ENCODE measurements at regions not wholly inside any gene's neighbourhood (a gene's known extent, or its start where the extent isn't known, plus 50 kb on each side); places are given as distances from the start of the nearest gene placed in this dataset.

DNA sequence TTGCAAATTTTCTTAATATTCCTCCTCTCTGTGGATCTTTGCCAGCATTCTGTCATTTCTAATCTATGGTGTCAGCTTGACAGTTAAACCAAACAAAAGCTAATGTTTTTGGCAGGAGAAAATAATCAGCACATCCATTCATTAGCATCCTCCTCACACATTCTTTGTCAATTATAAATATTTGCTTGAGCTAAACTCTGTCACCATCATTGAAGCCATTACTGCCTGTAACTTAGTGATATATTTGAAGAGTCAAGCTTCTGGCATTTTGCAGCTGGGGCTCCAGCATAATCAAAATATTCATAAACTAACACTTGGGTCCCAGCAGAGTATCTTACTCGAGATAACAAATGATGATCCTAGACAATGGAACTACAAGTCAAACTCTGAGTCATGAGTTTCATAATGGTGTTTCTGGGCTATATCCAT lies 126.1 kb downstream of the EIF4E start:
- no peak overlapping the region for H3K4me3 ChIP-seq (ENCODE audit: low read depth, low read length)
- DNase-seq (ENCODE audit: low read depth): no peak
- TF ChIP-seq, protein P1, sequence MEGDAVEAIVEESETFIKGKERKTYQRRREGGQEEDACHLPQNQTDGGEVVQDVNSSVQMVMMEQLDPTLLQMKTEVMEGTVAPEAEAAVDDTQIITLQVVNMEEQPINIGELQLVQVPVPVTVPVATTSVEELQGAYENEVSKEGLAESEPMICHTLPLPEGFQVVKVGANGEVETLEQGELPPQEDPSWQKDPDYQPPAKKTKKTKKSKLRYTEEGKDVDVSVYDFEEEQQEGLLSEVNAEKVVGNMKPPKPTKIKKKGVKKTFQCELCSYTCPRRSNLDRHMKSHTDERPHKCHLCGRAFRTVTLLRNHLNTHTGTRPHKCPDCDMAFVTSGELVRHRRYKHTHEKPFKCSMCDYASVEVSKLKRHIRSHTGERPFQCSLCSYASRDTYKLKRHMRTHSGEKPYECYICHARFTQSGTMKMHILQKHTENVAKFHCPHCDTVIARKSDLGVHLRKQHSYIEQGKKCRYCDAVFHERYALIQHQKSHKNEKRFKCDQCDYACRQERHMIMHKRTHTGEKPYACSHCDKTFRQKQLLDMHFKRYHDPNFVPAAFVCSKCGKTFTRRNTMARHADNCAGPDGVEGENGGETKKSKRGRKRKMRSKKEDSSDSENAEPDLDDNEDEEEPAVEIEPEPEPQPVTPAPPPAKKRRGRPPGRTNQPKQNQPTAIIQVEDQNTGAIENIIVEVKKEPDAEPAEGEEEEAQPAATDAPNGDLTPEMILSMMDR (conservative IDR thresholded peaks at IDR 0.05; ENCODE audit: low read depth, low read length): no peak

DNA sequence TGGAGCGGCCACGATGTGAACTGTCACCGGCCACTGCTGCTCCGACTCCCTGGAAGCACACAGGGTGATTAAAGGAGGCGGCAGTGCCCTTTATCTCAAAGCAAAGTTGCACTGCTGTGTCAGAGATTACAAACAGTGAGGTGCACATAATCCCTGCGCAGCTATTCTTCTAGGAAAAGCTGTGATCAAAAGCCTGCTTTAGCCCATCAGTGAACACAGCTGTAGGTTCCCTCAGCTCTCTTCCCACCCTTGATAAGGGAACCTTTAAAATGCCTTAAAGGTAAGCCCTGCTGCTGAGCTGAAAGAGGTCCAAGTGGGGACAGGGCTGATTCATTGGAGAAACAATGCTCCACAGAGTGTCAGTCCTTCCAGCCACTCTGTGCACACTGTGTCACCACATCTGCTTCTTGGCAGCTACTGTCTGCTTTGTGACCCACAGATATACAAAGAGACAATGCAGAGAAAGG lies 127.6 kb downstream of the EIF4E start:
- no peak overlapping the region for H3K4me3 ChIP-seq (ENCODE audit: low read depth, low read length)
- TF ChIP-seq, protein P1 (conservative IDR thresholded peaks at IDR 0.05; ENCODE audit: low read depth, low read length): no peak
- DNase-seq (ENCODE audit: low read depth): no peak

DNA sequence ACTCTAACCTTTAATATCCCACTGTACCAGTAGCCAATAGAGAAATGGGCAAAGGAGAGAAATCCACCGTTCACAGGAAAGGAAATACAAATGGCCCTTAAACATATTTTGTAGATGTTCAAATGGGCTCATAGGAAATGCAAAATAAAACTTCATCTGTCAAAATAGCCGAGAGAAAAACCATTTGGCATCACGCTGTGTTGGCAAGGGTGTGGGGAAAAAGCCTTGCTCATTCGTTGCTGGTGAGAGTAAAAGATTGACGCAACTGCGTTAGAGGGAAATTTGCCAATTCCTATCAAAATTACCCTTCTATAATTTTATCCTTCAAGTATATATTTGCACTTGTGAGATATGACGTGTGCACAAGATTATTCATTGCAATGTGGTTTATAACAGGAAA lies 131.9 kb downstream of the EIF4E start:
- TF ChIP-seq, protein P1 (conservative IDR thresholded peaks at IDR 0.05; ENCODE audit: low read depth, low read length): no peak
- DNase-seq (ENCODE audit: low read depth): no peak
- no peak overlapping the region for H3K4me3 ChIP-seq (ENCODE audit: low read depth, low read length)

DNA sequence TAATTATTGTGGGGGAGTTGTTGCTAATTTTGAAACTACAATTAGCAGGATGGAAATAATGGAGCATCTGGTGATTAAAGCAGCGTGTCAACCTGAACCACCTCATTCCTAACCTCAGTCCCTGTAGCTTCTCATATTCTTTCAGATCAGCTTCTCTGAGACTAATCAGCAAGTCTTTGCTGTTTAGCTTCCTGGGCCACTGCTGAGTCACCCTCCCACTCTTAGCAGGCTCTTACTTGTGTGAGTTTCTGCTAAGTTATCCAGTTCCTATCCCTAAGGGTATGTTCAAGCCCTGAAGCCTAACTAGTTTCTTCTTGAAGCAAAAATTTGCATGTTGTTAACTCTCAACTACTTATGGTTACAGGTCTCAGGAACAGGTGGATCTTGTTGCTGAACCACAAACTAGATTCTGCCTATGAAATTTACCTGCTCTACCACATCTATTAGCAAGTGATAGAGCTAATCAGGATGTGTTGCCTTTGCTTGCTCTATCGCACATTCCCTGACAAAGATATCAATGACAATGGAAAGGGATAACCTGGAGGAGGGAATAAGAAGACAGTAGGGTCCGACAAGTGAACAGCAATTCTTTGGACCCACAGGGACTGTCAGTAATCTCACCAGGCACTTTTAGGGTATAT lies 134.2 kb downstream of the EIF4E start:
- TF ChIP-seq, protein P1 (conservative IDR thresholded peaks at IDR 0.05; ENCODE audit: low read depth, low read length): no peak
- peak; percentile 69 for DNase-seq (ENCODE audit: low read depth)
- H3K4me3 ChIP-seq (ENCODE audit: low read depth, low read length): no peak overlapping the region

DNA sequence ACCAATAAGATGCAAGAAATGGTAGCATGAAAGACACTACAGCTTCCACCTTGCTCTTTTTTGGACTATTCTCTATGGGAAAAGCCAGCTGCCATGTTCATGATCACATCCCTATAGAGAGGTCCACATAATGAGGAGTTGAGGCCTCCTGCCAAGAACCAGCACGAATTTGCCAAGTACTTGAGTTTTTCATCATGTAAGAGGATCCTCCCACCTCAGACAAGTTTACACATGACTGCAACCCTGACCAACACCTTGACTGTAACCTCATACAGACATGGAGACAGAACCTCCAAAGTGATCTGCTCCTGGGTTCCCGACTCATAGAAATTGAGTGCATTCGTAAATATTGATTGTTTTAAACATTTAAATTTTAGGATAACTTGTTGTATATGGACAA lies 135.2 kb upstream of the TSPAN5 start:
- TF ChIP-seq, protein P1 (conservative IDR thresholded peaks at IDR 0.05; ENCODE audit: low read depth, low read length): no peak
- DNase-seq (ENCODE audit: low read depth): no peak

DNA sequence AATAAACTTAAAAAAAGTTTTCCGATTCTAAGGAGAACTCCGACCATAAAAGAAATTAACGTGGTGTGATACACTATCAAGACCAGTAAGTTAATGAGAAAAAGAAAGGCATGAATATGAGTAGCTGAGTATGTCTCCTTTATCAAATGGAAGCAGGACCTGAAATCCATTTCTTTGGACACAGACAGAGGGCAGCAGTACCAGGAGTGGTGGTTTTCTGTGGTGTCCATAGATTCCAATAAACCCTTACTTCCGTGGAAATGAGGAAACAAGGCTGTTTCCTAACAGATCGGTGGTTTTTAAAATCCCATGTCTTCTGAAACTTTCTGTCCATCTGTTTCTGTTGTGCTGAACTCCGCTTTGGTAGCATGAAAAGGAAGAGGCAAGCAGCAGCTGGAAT lies 128.5 kb upstream of the TSPAN5 start:
- TF ChIP-seq, protein P1 (conservative IDR thresholded peaks at IDR 0.05; ENCODE audit: low read depth, low read length): peak; percentile 40
- no peak overlapping the region for H3K4me3 ChIP-seq (ENCODE audit: low read depth, low read length)
- peak; percentile 29 for DNase-seq (ENCODE audit: low read depth)

More for the DNA sequence above, 135.2 kb upstream of the TSPAN5 start:
- no peak overlapping the region for H3K4me3 ChIP-seq (ENCODE audit: low read depth, low read length)
